Superior temporal gyrus (tissue), 1 donor: ENCODE measurements at regions not wholly inside any gene's neighbourhood (a gene's known extent, or its start where the extent isn't known, plus 50 kb on each side); places are given as distances from the start of the nearest gene placed in this dataset.

Experiments used
- DNase-seq: peaks from one replicate; pipeline ENCODE4 v3.0.0-alpha.2; 2016; ENCODE audit errors: extremely low spot score

GRCh38 chr2:217478831-217479455 is 523.9 kb downstream of the TNS1 start:
- DNase-seq, result no peak

GRCh38 chr2:217477583-217477982 is 525.2 kb downstream of the TNS1 start:
- no peak for DNase-seq

GRCh38 chr2:217475791-217476190 is 527.0 kb downstream of the TNS1 start:
- no peak for DNase-seq

GRCh38 chr2:217475101-217475500 is 527.7 kb downstream of the TNS1 start:
- no peak for DNase-seq

GRCh38 chr2:217471319-217471718 is 531.5 kb downstream of the TNS1 start:
- no peak for DNase-seq

- DNase-seq, result no peak
These were observed 533.5 kb downstream of the TNS1 start for GRCh38 chr2:217469203-217469810.

- no peak for DNase-seq
These were observed 534.6 kb downstream of the TNS1 start for GRCh38 chr2:217468042-217468830.

- DNase-seq, result no peak
These were observed 535.5 kb downstream of the TNS1 start for GRCh38 chr2:217467331-217467730.

GRCh38 chr2:217466805-217467204 is 536.0 kb downstream of the TNS1 start:
- no peak for DNase-seq

- no peak for DNase-seq
These were observed 536.7 kb downstream of the TNS1 start for GRCh38 chr2:217466104-217466503.

GRCh38 chr2:217465100-217465499 is 537.7 kb downstream of the TNS1 start:
- DNase-seq, result no peak

GRCh38 chr2:217463402-217464075 is 539.3 kb downstream of the TNS1 start:
- DNase-seq, result no peak

GRCh38 chr2:217462121-217462520 is 540.7 kb downstream of the TNS1 start:
- no peak for DNase-seq

GRCh38 chr2:217461674-217462073 is 541.1 kb downstream of the TNS1 start:
- DNase-seq, result no peak

GRCh38 chr2:217459680-217460405 is 543.0 kb downstream of the TNS1 start:
- no peak for DNase-seq

- DNase-seq, result no peak
These were observed 543.8 kb downstream of the TNS1 start for GRCh38 chr2:217459016-217459415.

GRCh38 chr2:217456016-217456415 is 546.8 kb downstream of the TNS1 start:
- DNase-seq, result no peak

GRCh38 chr2:217452928-217453327 is 549.9 kb downstream of the TNS1 start:
- no peak for DNase-seq

GRCh38 chr2:217451666-217452065 is 551.1 kb downstream of the TNS1 start:
- no peak for DNase-seq

- no peak for DNase-seq
These were observed 553.4 kb downstream of the TNS1 start for GRCh38 chr2:217449444-217449843.

- no peak for DNase-seq
These were observed 553.9 kb downstream of the TNS1 start for GRCh38 chr2:217448860-217449259.

GRCh38 chr2:217445723-217446122 is 557.1 kb downstream of the TNS1 start:
- DNase-seq, result no peak
